GM18520 (cell line): ENCODE measurements at regions not wholly inside any gene's neighbourhood (a gene's known extent, or its start where the extent isn't known, plus 50 kb on each side); places are given as distances from the start of the nearest gene placed in this dataset.
"Not testable (repeated sequence)": the region's sequence is repeated elsewhere in the genome, so short reads cannot be mapped to it uniquely, and the experiment has no call there.

ENCODE experiments used
- ATAC-seq: cut with Tn5 transposase; IDR thresholded peaks from one replicate; pipeline ENCODE4 v1.9.1; 2021; ENCODE audit not compliant: unreplicated experiment

DNA sequence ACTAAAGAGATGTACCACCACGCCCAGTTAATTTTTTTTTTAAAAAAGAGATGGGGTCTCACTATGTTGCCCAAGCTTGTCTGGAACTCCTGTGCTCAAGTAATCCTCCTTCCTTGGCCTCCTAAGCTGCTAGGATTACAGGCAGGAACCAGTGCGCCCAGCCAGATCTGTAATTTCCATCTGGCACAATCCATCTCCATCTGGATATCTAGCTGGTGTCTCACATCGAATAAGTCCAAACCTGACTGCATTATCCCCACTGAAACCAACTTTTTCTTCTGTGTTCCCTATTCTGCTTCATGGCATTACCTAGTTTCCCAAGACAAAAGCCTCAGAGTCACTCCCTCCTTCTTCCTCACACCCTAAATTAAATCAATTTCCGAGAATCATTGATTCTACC, 125.8 kb upstream of the TEX13C start:
- ATAC-seq: no peak

DNA sequence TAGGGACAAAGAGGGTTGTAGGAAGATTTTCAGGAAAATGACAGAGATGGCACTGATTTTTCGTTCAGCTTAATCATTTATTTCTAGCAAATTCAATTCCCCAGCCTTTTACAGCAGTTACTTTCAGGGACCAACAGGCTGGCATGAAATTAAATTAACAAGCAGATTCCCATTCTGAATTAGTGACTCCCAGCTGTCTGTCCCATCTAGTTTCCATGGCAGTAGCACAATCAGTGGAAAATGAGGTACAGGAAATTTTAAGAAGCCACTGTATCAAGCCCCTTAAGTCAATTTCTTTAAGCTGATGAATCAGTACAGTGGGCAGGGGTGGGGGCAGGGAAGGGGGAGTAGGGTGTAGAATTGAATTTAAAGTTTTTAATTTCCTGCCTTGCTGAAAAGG, 121.1 kb upstream of the TEX13C start:
- no peak for ATAC-seq

DNA sequence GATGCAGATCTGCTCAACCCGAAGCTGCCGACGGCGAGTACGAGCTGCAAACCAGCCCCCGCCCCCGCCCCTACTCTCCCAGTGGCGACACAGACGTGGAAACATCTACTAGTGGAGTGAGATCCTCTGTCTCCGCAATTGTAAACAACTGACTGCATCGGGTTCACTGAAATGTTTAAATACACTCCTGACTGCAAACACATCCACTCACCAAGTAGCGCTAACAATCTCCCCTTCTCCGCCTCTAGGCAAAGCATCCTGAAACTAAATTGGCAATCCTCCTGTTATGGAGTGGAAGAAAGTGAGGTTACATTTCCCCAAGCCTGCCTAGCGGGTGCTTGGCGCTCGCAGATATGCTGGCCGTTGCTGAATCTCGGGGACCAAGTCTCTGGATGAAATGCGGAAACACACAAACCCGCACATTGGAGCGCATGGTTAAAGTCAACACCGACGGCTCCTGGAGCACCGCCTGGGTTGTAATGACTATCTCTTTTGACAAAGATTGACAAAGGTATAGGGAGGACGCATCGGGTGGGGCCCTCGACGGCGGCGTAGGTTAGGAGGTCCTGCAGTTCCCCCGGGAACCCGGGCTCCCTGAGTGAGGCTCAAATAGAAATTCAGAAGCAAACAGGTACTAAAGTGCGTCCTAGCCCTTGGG, 117.0 kb upstream of the TEX13C start:
- ATAC-seq: no peak

DNA sequence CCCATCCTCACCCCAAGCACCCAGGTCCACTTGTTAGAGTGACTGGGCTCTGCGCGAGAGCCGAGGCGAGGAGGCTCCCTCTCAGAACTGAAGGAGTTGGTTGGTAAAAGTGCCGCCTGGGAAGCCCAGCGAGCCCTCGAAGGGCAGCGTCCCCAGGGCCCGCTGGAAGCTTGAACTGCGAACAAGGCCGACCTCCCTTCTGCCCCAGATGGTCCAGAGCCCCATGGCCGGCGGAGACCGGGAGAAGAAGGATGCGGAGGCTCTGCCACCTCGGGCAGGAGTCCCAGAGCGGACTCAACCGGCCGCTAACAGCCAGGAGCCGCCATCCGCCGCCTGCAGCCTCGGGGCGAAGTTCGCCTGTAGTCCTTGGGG, 116.3 kb upstream of the TEX13C start:
- ATAC-seq: no peak

DNA sequence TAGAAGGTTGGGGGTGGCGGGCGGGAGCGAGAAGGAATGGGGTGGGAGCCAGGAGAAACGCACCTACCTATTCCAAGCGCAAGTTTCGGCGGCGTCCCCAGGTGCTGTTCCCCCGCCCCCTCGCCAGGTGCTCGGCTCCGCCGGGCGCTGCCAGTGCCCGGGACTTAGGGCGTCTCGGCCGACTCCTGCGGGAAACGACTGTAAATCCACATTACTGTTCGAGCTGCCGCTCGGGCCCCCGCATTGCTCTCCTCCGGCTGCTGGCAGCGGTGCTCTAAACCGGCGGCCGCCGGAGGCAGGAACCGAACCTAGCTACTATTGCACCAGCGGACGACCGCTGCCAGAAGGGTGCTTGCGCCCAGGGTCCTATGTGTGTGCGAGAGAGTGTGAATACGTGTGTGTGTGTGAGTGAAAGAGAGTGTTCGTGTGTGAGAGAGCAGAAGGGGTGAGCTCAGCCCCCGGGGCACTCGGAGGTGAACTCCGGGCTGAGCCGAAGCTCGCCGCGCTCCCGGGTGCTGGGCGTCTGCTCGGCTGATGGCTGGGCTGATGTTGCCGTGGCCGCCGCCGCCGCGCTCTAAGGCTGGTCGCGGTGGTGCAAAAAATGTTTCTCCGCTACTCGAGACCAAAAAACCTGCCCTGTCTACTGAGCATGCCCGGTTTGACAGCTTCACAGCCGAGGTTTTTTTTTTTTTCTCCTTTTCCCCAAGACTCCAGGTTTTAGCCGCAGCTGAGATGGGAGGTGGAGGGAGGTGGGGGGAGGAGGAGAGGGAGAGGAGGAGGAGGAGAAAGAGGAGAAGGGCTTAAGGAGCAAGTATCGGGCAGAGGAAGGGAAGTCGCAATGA, 115.7 kb upstream of the TEX13C start:
- no peak for ATAC-seq

DNA sequence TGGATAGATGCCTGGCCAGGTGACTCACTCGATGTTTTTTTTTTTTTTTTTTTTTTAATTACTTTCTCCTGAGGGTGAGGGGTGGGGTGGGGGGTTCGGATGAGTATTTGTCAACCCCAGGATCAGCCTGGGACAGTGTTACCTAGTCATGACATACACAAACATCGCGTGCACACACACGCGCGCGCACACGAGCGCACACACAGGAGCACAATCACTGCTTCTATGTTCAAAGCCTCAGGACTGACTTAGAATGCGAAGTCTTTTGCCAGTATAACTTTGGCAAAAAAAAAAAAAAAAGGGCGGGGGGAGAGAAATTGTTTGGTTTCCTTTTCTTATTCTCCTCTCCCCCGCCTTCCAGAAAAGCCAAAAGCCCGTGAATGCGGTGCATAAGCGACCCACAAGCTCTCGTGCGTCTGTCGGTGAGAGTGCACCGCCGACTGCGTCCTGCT, 115.0 kb upstream of the TEX13C start:
- no peak for ATAC-seq

DNA sequence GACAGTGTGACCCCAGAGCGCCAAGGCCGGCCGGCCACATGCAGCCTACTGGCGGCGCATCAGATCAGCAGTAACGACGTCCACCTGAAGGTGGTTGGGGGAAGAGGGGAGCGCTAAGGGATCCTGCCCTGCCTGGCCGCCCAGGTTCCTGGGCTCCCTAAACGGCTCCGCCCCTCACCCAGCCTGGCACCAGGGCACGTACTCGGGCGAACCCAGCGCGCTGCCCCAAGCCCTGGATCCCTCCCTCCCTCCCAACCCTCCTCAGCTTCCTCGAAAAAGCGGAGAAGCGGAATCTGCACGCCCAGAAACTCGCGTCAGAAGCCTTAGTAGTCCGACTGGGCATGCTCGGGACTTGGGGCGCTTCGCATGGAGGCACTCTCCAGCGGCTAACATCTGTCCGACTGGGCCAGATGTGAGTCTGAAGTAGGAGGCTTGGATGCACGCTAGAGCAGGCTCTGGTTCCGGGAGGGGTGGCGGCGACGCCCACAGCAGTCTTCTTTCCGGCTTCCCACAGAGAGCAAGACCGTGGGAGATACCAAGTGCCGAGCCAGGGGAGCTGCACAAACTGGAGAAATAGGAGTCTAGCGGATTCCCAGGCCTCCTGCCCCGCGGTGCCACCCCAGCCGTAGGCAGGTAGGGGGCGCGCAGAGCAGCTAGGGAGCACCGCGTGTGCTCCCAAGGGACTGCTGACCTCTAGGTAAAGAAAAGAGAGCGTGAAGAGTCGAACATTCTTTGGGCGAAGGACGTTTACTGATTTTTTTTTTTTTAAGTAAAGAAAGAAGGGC, 114.3 kb upstream of the TEX13C start:
- no peak for ATAC-seq

DNA sequence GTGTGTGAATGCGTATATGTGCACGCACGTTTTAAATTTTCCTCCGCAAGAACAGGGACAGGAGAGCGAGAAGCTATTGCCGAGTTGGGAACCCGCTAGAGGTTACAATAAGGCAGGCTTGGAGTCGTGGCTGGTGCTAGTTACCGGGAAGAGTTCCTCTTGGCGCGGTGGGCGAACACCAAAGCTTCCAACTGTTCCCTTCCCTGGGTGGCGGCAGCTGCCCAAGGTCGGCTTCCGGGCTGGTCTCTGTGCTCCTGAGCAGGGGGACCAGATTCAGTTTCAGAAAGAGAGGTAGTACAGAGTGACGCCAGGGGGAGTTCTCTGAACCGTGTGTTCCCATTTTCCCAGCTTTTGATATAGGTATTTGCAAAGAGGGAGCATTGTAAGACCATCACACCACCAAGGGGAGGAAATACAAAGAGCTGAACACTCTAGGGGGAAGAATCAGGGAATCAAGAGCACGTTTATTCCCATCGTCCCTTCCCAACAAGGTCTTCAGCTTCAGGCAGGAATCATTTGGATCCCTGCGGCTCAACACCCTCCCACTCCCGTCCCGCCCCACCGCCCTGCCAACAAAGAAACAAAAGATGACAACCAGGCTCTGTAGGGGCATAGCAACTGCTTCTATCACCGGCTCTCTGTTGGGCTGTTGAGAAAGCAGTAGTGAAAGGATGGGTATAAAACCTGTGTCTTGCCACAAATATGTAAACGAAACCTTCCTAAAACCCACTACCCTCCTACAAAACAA, 113.6 kb upstream of the TEX13C start:
- no peak for ATAC-seq

DNA sequence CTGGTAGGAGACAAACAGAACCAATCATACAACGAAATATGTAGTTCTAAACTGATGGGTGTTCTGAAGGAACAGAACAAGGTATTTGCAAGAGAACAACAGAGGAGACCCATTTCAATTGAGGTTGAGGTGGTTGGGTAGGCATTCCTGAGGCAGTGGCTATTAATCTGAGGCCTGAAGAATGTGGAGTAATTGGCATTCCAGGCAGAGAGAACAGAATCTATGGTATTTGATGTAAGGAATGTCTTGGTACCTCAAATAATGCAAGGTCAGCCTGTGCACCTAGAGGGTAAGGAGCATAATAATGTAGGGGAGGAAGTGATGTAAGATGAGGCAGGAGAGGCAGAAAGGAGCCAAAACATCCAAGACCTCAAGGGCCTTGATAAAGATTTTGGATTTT, 109.5 kb upstream of the TEX13C start:
- ATAC-seq: no peak

DNA sequence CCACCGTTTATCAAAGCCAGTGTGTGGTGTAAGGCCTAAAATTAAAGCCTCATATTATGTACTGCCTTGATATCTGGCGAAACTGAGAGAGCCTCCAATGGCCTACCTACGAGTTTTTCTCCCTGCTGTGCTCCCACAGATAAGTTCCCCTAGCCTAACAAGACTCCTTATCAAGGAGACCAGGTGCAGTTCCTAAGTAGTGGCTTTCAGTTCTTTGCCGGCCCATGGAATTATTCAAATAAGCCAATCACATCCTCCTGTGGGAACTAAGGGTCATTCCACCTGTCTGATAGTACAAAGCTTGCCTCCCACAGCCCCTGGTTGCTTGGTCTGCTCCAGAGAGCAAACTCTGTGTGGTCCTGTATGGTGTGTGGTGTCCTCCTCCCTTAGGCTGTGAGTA, 99.8 kb upstream of the TEX13C start:
- ATAC-seq: no peak

DNA sequence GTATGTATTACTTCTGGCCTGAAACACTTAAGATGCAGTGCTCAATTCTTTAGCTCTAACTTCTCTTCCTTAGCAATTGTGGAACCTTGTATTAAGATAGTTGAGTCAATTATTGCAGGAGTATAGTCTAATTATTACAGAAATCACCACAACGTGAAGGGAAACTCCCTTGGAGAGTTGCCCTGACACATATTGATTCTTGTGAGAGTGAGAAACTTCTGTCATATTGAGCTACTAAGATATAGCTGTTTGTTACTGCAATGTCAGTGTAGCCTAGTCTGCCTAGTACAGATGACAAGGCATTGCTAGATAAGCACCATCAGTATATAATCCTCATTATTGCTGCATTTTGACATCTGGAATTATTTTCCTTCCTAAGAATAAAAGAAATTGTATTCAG, 82.7 kb upstream of the TEX13C start:
- peak; percentile 53 for ATAC-seq

DNA sequence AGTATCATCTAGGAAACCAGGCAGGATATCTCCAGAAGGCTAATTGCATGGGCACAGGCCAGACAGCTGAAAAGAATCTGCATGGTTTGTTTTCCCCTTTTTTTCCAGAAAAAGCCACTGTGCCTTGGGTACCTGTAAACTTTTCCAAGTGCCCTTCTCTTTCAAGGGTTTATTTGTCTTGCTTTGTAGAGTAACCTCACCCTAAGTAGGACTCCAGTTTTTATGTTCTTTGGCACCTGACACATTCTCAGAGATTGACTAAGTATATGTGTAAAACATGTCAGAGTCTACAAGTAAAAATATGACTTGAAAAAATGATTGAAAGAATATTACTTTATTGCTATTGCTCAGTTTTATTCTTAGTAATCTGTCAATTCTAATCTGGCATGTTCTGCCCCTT, 70.7 kb upstream of the TEX13C start:
- ATAC-seq: no peak

DNA sequence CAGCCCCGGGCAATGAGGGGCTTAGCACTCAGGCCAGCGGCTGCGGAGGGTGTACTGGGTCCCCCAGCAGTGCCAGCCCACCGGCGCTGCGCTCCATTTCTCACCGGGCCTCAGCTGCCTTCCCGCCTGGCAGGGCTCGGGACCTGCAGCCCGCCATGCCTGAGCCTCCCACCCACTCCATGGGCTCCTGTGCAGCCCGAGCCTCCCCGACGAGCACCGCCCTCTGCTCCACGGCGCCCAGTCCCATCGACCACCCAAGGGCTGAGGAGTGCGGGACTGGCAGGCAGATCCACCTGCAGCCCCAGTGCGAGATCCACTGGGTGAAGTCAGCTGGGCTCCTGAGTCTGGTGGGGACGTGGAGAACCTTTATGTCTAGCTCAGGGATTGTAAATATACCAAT, 63.9 kb upstream of the TEX13C start:
- ATAC-seq: not testable (repeated sequence)

DNA sequence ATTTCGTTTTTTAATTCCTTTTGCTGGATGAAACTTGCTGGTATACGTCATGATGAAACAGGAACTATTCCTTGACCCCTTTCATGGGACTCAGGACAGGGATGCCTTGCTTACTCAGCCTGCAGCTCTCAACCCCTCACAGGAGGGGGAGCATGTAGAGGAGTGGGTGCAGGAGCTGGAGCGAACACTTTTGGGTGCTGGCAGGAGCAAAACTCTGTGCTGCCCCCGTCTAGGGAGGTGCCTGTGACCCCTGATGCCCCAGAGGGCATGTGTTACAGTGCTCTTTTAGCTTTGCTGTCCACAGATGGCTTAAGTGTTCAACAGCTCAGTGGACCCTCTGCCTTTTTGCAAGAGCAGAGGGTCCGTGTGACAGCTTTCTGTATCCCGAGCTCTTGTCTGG, 56.8 kb upstream of the TEX13C start:
- ATAC-seq: no peak

DNA sequence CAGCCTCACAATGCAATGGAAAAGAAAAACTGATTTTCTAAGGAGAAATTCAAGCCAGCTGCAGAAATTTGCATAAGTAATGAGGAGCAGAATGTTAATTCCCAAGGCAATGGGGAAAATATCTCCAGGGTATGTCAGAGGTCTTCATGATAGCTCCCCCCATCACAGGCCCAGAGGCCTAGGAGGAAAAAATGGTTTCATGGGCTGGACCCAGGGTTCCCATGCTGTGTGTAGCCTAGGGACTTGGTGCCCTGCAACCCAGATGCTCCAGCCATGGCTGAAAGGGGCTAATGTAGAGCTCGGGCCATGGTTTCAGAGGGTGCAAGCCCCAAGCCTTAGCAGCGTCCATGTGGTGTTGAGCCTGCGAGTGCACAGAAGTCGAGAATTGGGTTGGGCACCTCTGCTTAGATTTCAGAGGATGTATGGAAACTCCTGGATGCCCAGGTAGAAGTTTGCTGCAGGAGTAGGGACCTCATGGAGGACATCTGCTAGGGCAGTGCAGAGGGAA, 53.5 kb upstream of the TEX13C start:
- ATAC-seq: no peak
